SU-DHL-6 (cell line): ENCODE measurements at regions not wholly inside any gene's neighbourhood (a gene's known extent, or its start where the extent isn't known, plus 50 kb on each side); places are given as distances from the start of the nearest gene placed in this dataset.

Source experiments
- CTCF ChIP-seq: fragments of 200-600 bp; sonication (generic); IDR thresholded peaks from one replicate; pipeline ENCODE4 v1.5.1; 2017; ENCODE audit warnings: antibody characterized with exemption, mild to moderate bottlenecking, low read length, moderate library complexity; ENCODE audit not compliant: insufficient read depth, poor library complexity, severe bottlenecking
- EZH2phosphoT487 ChIP-seq: fragments of 200-600 bp; sonication (generic), shearing (Covaris generic); conservative IDR thresholded peaks from 2 replicates; pipeline ENCODE4 v1.6.1; 2018; ENCODE audit warnings: mild to moderate bottlenecking, antibody characterized with exemption, low read length, moderate library complexity, mixed read lengths

GRCh38 chr5:12691330-12691729 is 787.1 kb upstream of the CTNND2 start:
- TF ChIP-seq CTCF, result no peak
- TF ChIP-seq EZH2phosphoT487, result no peak
